Sciatic nerve (tissue), 2 donors: ENCODE measurements at regions not wholly inside any gene's neighbourhood (a gene's known extent, or its start where the extent isn't known, plus 50 kb on each side); places are given as distances from the start of the nearest gene placed in this dataset.

Source experiments
- ATAC-seq: fragments of 200-7000 bp; cut with Tn5 transposase; one replicate; pipeline ENCODE4 v1.9.1; 2020; ENCODE audit warnings: mild to moderate bottlenecking, moderate library complexity
- DNase-seq: peaks from one replicate; pipeline ENCODE4 v3.0.0-alpha.2; 2020; ENCODE audit warnings: low spot score
- intact Hi-C: fragments of 100-400 bp; cut with DNase I; formaldehyde crosslinking; loops from one replicate; pipeline ENCODE4 v1.14.2; 2022
- donor health status: DM: no; HTN: no; CAD: no.
- donor health status: DM: no; HTN: no; CAD: no.

- intact Hi-C loops: no loop called here
- DNase-seq: no peak
Observed at GRCh38 chr22:48208894-48209293, 1446.4 kb downstream of the TBC1D22A start.

GRCh38 chr22:48207919-48208535, 1445.6 kb downstream of the TBC1D22A start:
- intact Hi-C loops: no loop called here
- ATAC-seq (no peak), DNase-seq (no peak)

More at GRCh38 chr22:48208894-48209293, 1446.4 kb downstream of the TBC1D22A start:
- ATAC-seq: no peak

GRCh38 chr22:48205790-48206189, 1443.3 kb downstream of the TBC1D22A start:
- intact Hi-C loops: no loop called here
- DNase-seq: no peak
- no peak for ATAC-seq

GRCh38 chr22:48205161-48205560, 1442.7 kb downstream of the TBC1D22A start:
- DNase-seq (no peak), ATAC-seq (no peak)
- intact Hi-C loops: no loop called here

- intact Hi-C loops: no loop called here
- ATAC-seq: no peak
- no peak for DNase-seq
Observed at GRCh38 chr22:48204296-48204695, 1441.8 kb downstream of the TBC1D22A start.

GRCh38 chr22:48199667-48200066, 1437.2 kb downstream of the TBC1D22A start:
- intact Hi-C loops: no loop called here

GRCh38 chr22:48198489-48199459, 1436.3 kb downstream of the TBC1D22A start:
- no peak for DNase-seq
- intact Hi-C loops: no loop called here
- ATAC-seq: no peak

More at GRCh38 chr22:48199667-48200066, 1437.2 kb downstream of the TBC1D22A start:
- ATAC-seq (no peak), DNase-seq (no peak)

- DNase-seq (no peak), ATAC-seq (no peak)
- intact Hi-C loops: no loop called here
Observed at GRCh38 chr22:48197189-48197690, 1434.8 kb downstream of the TBC1D22A start.

- DNase-seq: no peak
- ATAC-seq: no peak
- intact Hi-C loops: no loop called here
Observed at GRCh38 chr22:48192920-48193319, 1430.5 kb downstream of the TBC1D22A start.

- ATAC-seq (no peak), DNase-seq (no peak)
- intact Hi-C loops: no loop called here
Observed at GRCh38 chr22:48192071-48192470, 1429.6 kb downstream of the TBC1D22A start.

GRCh38 chr22:48188231-48188721, 1425.8 kb downstream of the TBC1D22A start:
- ATAC-seq: no peak
- no peak for DNase-seq
- intact Hi-C loops: no loop called here

- DNase-seq (no peak), ATAC-seq (no peak)
Observed at GRCh38 chr22:48187356-48187755, 1424.9 kb downstream of the TBC1D22A start.

GRCh38 chr22:48186146-48186790, 1423.8 kb downstream of the TBC1D22A start:
- no peak for ATAC-seq
- no peak for DNase-seq

More at GRCh38 chr22:48187356-48187755, 1424.9 kb downstream of the TBC1D22A start:
- intact Hi-C loops: no loop called here

GRCh38 chr22:48185071-48186055, 1422.9 kb downstream of the TBC1D22A start:
- intact Hi-C loops: no loop called here
- ATAC-seq (no peak), DNase-seq (no peak)

More at GRCh38 chr22:48186146-48186790, 1423.8 kb downstream of the TBC1D22A start:
- intact Hi-C loops: no loop called here

- intact Hi-C loops: no loop called here
- ATAC-seq (no peak), DNase-seq (no peak)
Observed at GRCh38 chr22:48182846-48183805, 1420.7 kb downstream of the TBC1D22A start.

- intact Hi-C loops: no loop called here
- ATAC-seq (no peak), DNase-seq (no peak)
Observed at GRCh38 chr22:48182031-48182430, 1419.6 kb downstream of the TBC1D22A start.
